ENCODE measurements at regions not wholly inside any gene's neighbourhood (a gene's known extent, or its start where the extent isn't known, plus 50 kb on each side); places are given as distances from the start of the nearest gene placed in this dataset.

- ATAC-seq (no peak), DNase-seq (ENCODE audit: missing footprints) (peak; percentile 51)
- intact Hi-C loops (cut with DNase I) = no loop called here
Measured at GRCh38 chr2:239469106-239469960, 68.5 kb upstream of the HDAC4 start.

GRCh38 chr2:239468491-239469105 is 67.8 kb upstream of the HDAC4 start:
- intact Hi-C loops (cut with DNase I) = no loop called here
- DNase-seq (ENCODE audit: missing footprints) = no peak
- no peak for ATAC-seq

- intact Hi-C loops (cut with DNase I) = no loop called here
- ATAC-seq = no peak
- DNase-seq (ENCODE audit: missing footprints) = peak; percentile 65
Measured at GRCh38 chr2:239467956-239468490, 67.2 kb upstream of the HDAC4 start.

GRCh38 chr2:239467281-239467955 is 66.6 kb upstream of the HDAC4 start:
- intact Hi-C loops (cut with DNase I) = no loop called here
- peak; percentile 31 for DNase-seq (ENCODE audit: missing footprints)
- ATAC-seq = no peak

- no peak for ATAC-seq
- peak; percentile 49 for DNase-seq (ENCODE audit: missing footprints)
Measured at GRCh38 chr2:239466755-239467271, 66.0 kb upstream of the HDAC4 start.

GRCh38 chr2:239466061-239466754 is 65.4 kb upstream of the HDAC4 start:
- intact Hi-C loops (cut with DNase I) = no loop called here
- no peak for ATAC-seq
- DNase-seq (ENCODE audit: missing footprints) = peak; percentile 25

More at GRCh38 chr2:239466755-239467271, 66.0 kb upstream of the HDAC4 start:
- intact Hi-C loops (cut with DNase I) = no loop called here

- ATAC-seq = peak; percentile 76
- intact Hi-C loops (cut with DNase I) = no loop called here
Measured at GRCh38 chr2:239465017-239466001, 64.5 kb upstream of the HDAC4 start.

GRCh38 chr2:239464166-239465016 is 63.6 kb upstream of the HDAC4 start:
- intact Hi-C loops (cut with DNase I) = no loop called here
- ATAC-seq (no peak), DNase-seq (ENCODE audit: missing footprints) (peak; percentile 61)

More at GRCh38 chr2:239465017-239466001, 64.5 kb upstream of the HDAC4 start:
- DNase-seq (ENCODE audit: missing footprints) = peak; percentile 91

- ATAC-seq = peak; percentile 47
- intact Hi-C loops (cut with DNase I) = no loop called here
- DNase-seq (ENCODE audit: missing footprints) = peak; percentile 50
Measured at GRCh38 chr2:239463541-239464165, 62.8 kb upstream of the HDAC4 start.

GRCh38 chr2:239462671-239463506 is 62.1 kb upstream of the HDAC4 start:
- no peak for ATAC-seq
- peak; percentile 22 for DNase-seq (ENCODE audit: missing footprints)
- intact Hi-C loops (cut with DNase I) = no loop called here

- DNase-seq (ENCODE audit: missing footprints) (peak; percentile 45), ATAC-seq (no peak)
- intact Hi-C loops (cut with DNase I) = no loop called here
Measured at GRCh38 chr2:239462191-239462515, 61.3 kb upstream of the HDAC4 start.

GRCh38 chr2:239461291-239462190 is 60.7 kb upstream of the HDAC4 start:
- no peak for ATAC-seq
- DNase-seq (ENCODE audit: missing footprints) = peak; percentile 33
- intact Hi-C loops (cut with DNase I) = no loop called here

- no peak for ATAC-seq
- no peak for DNase-seq (ENCODE audit: missing footprints)
- intact Hi-C loops (cut with DNase I) = no loop called here
Measured at GRCh38 chr2:239460780-239461179, 60.0 kb upstream of the HDAC4 start.

GRCh38 chr2:239459606-239460005 is 58.8 kb upstream of the HDAC4 start:
- intact Hi-C loops (cut with DNase I) = no loop called here
- ATAC-seq (no peak), DNase-seq (ENCODE audit: missing footprints) (peak; percentile 23)

- DNase-seq (ENCODE audit: missing footprints) (no peak), ATAC-seq (no peak)
- intact Hi-C loops (cut with DNase I) = no loop called here
Measured at GRCh38 chr2:239459056-239459455, 58.2 kb upstream of the HDAC4 start.

All from Right ventricle myocardium inferior (tissue), 1 donor.